ENCODE measurements at regions not wholly inside any gene's neighbourhood (a gene's known extent, or its start where the extent isn't known, plus 50 kb on each side); places are given as distances from the start of the nearest gene placed in this dataset.
"Not testable (repeated sequence)": the region's sequence is repeated elsewhere in the genome, so short reads cannot be mapped to it uniquely, and the experiment has no call there.

DNA sequence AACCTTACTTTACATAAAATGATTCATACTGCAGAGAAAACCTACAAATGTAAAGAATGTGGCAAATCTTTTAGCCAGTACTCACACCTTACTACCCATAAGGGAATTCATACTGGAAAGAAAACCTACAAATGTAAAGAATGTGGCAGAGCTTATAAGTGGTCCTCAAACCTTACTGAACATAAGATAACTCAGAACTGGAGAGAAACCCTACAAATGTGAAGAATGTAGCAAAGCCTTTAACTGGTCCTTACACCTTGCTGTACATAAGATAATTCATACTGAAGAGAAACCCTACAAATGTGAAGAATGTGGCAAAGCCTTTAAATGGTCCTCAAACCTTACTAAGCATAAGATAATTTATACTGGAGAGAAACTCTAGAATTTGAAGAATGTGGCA is 90.1 kb downstream of the ZNF675 start (continued):
- TF ChIP-seq, protein P1, sequence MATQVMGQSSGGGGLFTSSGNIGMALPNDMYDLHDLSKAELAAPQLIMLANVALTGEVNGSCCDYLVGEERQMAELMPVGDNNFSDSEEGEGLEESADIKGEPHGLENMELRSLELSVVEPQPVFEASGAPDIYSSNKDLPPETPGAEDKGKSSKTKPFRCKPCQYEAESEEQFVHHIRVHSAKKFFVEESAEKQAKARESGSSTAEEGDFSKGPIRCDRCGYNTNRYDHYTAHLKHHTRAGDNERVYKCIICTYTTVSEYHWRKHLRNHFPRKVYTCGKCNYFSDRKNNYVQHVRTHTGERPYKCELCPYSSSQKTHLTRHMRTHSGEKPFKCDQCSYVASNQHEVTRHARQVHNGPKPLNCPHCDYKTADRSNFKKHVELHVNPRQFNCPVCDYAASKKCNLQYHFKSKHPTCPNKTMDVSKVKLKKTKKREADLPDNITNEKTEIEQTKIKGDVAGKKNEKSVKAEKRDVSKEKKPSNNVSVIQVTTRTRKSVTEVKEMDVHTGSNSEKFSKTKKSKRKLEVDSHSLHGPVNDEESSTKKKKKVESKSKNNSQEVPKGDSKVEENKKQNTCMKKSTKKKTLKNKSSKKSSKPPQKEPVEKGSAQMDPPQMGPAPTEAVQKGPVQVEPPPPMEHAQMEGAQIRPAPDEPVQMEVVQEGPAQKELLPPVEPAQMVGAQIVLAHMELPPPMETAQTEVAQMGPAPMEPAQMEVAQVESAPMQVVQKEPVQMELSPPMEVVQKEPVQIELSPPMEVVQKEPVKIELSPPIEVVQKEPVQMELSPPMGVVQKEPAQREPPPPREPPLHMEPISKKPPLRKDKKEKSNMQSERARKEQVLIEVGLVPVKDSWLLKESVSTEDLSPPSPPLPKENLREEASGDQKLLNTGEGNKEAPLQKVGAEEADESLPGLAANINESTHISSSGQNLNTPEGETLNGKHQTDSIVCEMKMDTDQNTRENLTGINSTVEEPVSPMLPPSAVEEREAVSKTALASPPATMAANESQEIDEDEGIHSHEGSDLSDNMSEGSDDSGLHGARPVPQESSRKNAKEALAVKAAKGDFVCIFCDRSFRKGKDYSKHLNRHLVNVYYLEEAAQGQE (IDR thresholded peaks at IDR 0.05; ENCODE audit: unreplicated experiment): no peak

DNA sequence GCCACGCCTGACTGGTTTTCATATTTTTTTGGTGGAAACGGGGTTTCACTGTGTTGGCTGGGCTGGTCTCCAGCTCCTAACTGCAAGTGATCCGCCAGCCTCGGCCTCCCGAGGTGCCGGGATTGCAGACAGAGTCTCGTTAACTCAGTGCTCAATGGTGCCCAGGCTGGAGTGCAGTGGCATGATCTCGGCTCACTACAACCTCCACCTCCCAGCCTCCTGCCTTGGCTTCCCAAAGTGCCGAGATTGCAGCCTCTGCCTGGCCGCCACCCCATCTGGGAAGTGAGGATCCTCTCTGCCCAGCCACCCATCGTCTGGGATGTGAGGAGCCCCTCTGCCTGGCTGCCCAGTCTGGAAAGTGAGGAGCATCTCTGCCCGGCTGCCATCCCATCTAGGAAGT is 92.7 kb downstream of the ZNF675 start:
- ATAC-seq, H3K4me1 Mint-ChIP-seq: not testable (repeated sequence)

DNA sequence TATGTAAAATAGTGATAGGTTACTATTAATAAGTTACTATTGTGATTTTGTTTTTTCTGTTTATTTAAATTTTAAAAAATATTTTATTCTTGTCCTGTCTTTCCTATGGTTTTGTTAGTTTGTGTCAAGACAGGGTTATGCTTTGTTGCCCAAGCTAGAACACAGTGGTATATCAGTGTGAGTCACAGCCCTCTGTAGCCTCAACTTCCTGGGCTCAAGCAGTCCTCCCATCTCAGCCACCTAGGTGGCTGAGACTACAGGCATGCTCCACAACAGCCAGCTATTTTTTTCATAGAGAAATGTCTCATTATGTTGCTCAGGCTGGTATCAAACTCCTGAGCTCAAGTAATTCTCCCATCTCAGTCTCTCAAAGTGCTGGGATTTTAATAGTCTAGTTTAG is 99.5 kb downstream of the ZNF675 start:
- Mint-ChIP-seq H3K4me3 (no peak overlapping the region), H3K4me1 (no peaks in the 10 kb centered on the region), H3K9me3 (peaks cover 68% of the 10 kb centered on the region), H3K27me3 (ENCODE audit: insufficient read depth, low read depth, poor library complexity) (peaks cover 1% of the 10 kb centered on the region), H3K27ac (no peak overlapping the region), H3K36me3 (ENCODE audit: low read depth) (peaks cover 5% of the 10 kb centered on the region; the same call in 2 of the 3 replicates)
- H3K79me2 ChIP-seq (replicated peaks; ENCODE audit: insufficient read depth): no peaks in the 10 kb centered on the region
- H3K9me2 ChIP-seq (ENCODE audit: insufficient read depth): no peaks in the 10 kb centered on the region
- no peaks in the 10 kb centered on the region for H4K20me1 ChIP-seq (replicated peaks; ENCODE audit: insufficient read depth)
- H3K4me3 ChIP-seq: no peak overlapping the region
- no peaks in the 10 kb centered on the region for H3F3A ChIP-seq (replicated peaks; ENCODE audit: low read depth)
- H3K27ac ChIP-seq (ENCODE audit: low read depth): no peak overlapping the region
- H3K4me1 ChIP-seq (ENCODE audit: insufficient read depth): no peaks in the 10 kb centered on the region
- ATAC-seq (no peak), DNase-seq (ENCODE audit: low spot score) (no peak)
- H2AFZ ChIP-seq: no peak overlapping the region
- no peak overlapping the region for H3K4me2 ChIP-seq
- H3K27me3 ChIP-seq (ENCODE audit: insufficient read depth): no peaks in the 10 kb centered on the region
- no peaks in the 10 kb centered on the region for H3K36me3 ChIP-seq (ENCODE audit: insufficient read depth)
- no peak for TF ChIP-seq NANOG (IDR thresholded peaks at IDR 0.05; ENCODE audit: borderline replicate concordance)
- no peak for TF ChIP-seq EZH2phosphoT487 (IDR thresholded peaks at IDR 0.05; ENCODE audit: unreplicated experiment)
- TF ChIP-seq, protein P1 (IDR thresholded peaks at IDR 0.05; ENCODE audit: unreplicated experiment): no peak
- TF ChIP-seq, protein P2, sequence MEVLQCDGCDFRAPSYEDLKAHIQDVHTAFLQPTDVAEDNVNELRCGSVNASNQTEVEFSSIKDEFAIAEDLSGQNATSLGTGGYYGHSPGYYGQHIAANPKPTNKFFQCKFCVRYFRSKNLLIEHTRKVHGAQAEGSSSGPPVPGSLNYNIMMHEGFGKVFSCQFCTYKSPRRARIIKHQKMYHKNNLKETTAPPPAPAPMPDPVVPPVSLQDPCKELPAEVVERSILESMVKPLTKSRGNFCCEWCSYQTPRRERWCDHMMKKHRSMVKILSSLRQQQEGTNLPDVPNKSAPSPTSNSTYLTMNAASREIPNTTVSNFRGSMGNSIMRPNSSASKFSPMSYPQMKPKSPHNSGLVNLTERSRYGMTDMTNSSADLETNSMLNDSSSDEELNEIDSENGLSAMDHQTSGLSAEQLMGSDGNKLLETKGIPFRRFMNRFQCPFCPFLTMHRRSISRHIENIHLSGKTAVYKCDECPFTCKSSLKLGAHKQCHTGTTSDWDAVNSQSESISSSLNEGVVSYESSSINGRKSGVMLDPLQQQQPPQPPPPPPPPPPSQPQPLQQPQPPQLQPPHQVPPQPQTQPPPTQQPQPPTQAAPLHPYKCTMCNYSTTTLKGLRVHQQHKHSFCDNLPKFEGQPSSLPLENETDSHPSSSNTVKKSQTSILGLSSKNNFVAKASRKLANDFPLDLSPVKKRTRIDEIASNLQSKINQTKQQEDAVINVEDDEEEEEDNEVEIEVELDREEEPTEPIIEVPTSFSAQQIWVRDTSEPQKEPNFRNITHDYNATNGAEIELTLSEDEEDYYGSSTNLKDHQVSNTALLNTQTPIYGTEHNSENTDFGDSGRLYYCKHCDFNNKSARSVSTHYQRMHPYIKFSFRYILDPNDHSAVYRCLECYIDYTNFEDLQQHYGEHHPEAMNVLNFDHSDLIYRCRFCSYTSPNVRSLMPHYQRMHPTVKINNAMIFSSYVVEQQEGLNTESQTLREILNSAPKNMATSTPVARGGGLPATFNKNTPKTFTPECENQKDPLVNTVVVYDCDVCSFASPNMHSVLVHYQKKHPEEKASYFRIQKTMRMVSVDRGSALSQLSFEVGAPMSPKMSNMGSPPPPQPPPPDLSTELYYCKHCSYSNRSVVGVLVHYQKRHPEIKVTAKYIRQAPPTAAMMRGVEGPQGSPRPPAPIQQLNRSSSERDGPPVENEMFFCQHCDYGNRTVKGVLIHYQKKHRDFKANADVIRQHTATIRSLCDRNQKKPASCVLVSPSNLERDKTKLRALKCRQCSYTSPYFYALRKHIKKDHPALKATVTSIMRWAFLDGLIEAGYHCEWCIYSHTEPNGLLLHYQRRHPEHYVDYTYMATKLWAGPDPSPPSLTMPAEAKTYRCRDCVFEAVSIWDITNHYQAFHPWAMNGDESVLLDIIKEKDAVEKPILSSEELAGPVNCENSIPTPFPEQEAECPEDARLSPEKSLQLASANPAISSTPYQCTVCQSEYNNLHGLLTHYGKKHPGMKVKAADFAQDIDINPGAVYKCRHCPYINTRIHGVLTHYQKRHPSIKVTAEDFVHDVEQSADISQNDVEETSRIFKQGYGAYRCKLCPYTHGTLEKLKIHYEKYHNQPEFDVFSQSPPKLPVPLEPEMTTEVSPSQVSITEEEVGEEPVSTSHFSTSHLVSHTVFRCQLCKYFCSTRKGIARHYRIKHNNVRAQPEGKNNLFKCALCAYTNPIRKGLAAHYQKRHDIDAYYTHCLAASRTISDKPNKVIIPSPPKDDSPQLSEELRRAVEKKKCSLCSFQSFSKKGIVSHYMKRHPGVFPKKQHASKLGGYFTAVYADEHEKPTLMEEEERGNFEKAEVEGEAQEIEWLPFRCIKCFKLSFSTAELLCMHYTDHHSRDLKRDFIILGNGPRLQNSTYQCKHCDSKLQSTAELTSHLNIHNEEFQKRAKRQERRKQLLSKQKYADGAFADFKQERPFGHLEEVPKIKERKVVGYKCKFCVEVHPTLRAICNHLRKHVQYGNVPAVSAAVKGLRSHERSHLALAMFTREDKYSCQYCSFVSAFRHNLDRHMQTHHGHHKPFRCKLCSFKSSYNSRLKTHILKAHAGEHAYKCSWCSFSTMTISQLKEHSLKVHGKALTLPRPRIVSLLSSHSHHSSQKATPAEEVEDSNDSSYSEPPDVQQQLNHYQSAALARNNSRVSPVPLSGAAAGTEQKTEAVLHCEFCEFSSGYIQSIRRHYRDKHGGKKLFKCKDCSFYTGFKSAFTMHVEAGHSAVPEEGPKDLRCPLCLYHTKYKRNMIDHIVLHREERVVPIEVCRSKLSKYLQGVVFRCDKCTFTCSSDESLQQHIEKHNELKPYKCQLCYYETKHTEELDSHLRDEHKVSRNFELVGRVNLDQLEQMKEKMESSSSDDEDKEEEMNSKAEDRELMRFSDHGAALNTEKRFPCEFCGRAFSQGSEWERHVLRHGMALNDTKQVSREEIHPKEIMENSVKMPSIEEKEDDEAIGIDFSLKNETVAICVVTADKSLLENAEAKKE (CRISPR knock-in tag; IDR thresholded peaks at IDR 0.05): no peak
- TF ChIP-seq, protein P3, sequence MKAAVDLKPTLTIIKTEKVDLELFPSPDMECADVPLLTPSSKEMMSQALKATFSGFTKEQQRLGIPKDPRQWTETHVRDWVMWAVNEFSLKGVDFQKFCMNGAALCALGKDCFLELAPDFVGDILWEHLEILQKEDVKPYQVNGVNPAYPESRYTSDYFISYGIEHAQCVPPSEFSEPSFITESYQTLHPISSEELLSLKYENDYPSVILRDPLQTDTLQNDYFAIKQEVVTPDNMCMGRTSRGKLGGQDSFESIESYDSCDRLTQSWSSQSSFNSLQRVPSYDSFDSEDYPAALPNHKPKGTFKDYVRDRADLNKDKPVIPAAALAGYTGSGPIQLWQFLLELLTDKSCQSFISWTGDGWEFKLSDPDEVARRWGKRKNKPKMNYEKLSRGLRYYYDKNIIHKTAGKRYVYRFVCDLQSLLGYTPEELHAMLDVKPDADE (IDR thresholded peaks at IDR 0.05): no peak

More for the DNA sequence above, 92.7 kb downstream of the ZNF675 start:
- not testable (repeated sequence) for H4K20me1 ChIP-seq (replicated peaks; ENCODE audit: insufficient read depth); H3K4me2 ChIP-seq; H2AFZ ChIP-seq; H3K4me1 ChIP-seq (ENCODE audit: insufficient read depth); H3K4me3 ChIP-seq; DNase-seq (ENCODE audit: low spot score); H3K36me3 ChIP-seq (ENCODE audit: insufficient read depth); H3K4me3 Mint-ChIP-seq; H3K9me2 ChIP-seq (ENCODE audit: insufficient read depth); H3K79me2 ChIP-seq (replicated peaks; ENCODE audit: insufficient read depth); H3K27ac ChIP-seq (ENCODE audit: low read depth); H3K27me3 Mint-ChIP-seq (ENCODE audit: insufficient read depth, low read depth, poor library complexity); H3F3A ChIP-seq (replicated peaks; ENCODE audit: low read depth); H3K27ac Mint-ChIP-seq; H3K27me3 ChIP-seq (ENCODE audit: insufficient read depth)
- peaks cover 84% of the 10 kb centered on the region for H3K9me3 Mint-ChIP-seq
- H3K36me3 Mint-ChIP-seq (ENCODE audit: low read depth): peaks cover 16% of the 10 kb centered on the region; the same call in 2 of the 3 replicates
